ENCODE measurements at regions not wholly inside any gene's neighbourhood (a gene's known extent, or its start where the extent isn't known, plus 50 kb on each side); places are given as distances from the start of the nearest gene placed in this dataset.

DNA sequence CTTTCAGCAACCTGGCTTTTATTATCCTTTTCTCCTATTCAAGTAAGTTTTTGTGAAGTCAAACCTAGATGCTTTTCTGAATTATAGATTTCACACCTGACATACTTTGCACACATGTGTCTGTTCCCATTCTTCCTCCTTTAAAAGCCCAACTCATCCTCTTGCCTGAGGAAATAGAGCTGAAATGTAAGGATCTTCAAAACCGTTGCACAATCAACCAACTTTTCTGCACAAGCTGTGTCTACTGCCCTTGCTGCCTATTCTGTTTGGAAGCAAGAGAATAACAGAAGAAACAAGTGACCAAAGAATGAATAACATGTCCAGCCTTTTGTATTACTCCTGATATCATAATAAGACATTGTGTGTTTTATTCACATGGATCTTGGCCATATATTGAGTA lies 95.1 kb upstream of the ITGA1 start:
- DNase-seq = no peak
- H3K4me1 ChIP-seq = no peaks in the 10 kb centered on the region
- intact Hi-C loops (cut with DNase I) = loop anchor here (5.0 kb wide), 1 partner anchor 225 kb away; no protein-coding TSS in a partner anchor
- no peak overlapping the region for H3K27ac ChIP-seq
- no peak overlapping the region for H3K4me3 ChIP-seq
- H3K9ac ChIP-seq (ENCODE audit: low read depth in 2 of 2, low read length in 2 of 2) = no peak overlapping the region
- H3K36me3 ChIP-seq = no peaks in the 10 kb centered on the region
- no peaks in the 10 kb centered on the region for H3K9me3 ChIP-seq
- no peaks in the 10 kb centered on the region for H3K27me3 ChIP-seq
- TF ChIP-seq, protein P1, sequence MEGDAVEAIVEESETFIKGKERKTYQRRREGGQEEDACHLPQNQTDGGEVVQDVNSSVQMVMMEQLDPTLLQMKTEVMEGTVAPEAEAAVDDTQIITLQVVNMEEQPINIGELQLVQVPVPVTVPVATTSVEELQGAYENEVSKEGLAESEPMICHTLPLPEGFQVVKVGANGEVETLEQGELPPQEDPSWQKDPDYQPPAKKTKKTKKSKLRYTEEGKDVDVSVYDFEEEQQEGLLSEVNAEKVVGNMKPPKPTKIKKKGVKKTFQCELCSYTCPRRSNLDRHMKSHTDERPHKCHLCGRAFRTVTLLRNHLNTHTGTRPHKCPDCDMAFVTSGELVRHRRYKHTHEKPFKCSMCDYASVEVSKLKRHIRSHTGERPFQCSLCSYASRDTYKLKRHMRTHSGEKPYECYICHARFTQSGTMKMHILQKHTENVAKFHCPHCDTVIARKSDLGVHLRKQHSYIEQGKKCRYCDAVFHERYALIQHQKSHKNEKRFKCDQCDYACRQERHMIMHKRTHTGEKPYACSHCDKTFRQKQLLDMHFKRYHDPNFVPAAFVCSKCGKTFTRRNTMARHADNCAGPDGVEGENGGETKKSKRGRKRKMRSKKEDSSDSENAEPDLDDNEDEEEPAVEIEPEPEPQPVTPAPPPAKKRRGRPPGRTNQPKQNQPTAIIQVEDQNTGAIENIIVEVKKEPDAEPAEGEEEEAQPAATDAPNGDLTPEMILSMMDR (IDR thresholded peaks at IDR 0.05) = no peak

DNA sequence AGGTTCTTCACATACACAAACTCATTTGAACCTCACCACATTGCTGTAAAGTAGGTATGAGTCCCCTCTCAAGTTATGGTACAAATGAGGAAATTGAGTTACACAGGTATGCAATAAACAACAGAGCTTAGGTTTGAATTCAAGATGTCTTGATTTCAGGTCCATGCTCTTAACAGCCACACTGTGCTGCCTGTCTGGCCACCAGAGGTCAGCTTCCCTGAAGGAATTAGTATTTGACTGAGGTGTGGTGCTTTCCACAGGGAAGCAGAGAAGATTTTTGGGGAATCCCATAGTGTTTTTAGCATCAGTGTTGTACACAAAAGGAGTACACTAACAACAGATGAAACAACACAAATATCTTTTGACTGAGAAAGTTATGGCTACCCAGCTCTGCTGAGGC lies 94.4 kb upstream of the ITGA1 start:
- no peak overlapping the region for H3K9ac ChIP-seq (ENCODE audit: low read depth in 2 of 2, low read length in 2 of 2)
- intact Hi-C loops (cut with DNase I) = loop anchor here (5.0 kb wide), 1 partner anchor 224 kb away; no protein-coding TSS in a partner anchor
- TF ChIP-seq, protein P1 (IDR thresholded peaks at IDR 0.05) = peak; percentile 53
- no peaks in the 10 kb centered on the region for H3K27me3 ChIP-seq
- DNase-seq = peak; percentile 35
- H3K9me3 ChIP-seq = no peaks in the 10 kb centered on the region
- H3K4me1 ChIP-seq = no peaks in the 10 kb centered on the region
- H3K27ac ChIP-seq = no peak overlapping the region
- H3K4me3 ChIP-seq = no peak overlapping the region
- no peaks in the 10 kb centered on the region for H3K36me3 ChIP-seq

DNA sequence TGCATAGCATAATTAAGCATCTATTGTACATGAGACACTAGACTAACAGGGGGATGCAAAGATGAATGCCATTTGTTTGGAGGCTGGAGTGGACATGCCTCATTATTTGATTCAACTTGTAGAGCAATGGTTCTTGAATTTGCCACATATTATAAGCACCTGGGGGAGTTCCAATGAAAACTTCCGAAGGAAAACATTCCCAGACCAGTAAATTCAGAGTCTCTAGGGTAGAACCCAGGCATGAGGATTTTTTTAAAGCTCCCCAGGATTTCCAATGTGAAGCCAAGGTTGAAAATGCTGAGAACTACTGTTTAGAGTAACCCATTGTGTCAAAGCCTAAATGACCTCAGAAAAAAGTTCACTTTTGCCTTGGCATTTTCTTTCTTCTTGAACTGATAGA lies 93.9 kb upstream of the ITGA1 start:
- TF ChIP-seq, protein P1 (IDR thresholded peaks at IDR 0.05) = no peak
- no peaks in the 10 kb centered on the region for H3K27me3 ChIP-seq

DNA sequence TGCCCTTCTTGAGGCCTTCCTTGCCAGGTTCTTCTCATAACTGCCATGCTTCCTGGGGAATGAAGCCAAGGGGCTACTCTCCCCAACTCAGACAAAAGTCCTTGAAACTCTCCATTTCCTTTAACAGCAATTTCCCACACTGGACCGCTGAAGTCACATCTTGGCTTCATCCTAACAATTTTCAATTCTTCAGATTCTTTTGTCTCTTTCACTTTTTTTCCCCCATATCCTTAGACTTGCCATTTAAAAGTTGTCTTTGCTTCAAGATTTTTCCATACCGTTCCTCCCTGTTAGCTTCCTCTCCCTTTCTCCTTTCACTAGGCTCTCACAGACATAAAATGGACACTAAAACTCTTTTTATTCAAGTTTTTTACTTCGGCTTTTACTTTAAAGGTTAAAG lies 93.1 kb upstream of the ITGA1 start:
- H3K27ac ChIP-seq = no peak overlapping the region
- no peaks in the 10 kb centered on the region for H3K27me3 ChIP-seq

More for the DNA sequence above, 93.9 kb upstream of the ITGA1 start:
- DNase-seq = no peak
- Histone ChIP-seq H3K4me1 (no peaks in the 10 kb centered on the region), H3K36me3 (no peaks in the 10 kb centered on the region), H3K9me3 (no peaks in the 10 kb centered on the region), H3K27ac (no peak overlapping the region), H3K9ac (ENCODE audit: low read depth in 2 of 2, low read length in 2 of 2) (no peak overlapping the region), H3K4me3 (no peak overlapping the region)
- intact Hi-C loops (cut with DNase I) = loop anchor here (5.0 kb wide), 1 partner anchor 223 kb away; no protein-coding TSS in a partner anchor

DNA sequence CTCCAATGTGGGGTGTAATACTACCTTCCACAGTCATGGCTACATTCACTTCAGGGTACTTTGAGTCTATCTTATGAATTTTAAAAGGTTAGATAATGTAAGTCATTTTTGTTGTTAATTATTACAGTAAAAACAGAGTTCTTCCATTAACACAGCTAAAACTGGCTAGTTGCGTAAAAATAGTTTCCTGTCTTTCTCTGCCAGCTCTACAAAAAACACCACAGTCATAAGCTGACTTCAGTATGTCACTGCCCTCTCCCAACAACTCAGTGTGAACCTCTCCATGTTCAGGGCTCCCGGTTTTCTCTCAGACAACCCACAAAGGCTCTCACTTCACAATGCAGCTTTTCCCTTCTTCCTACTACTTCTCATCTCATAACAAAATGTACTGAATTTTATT lies 84.8 kb upstream of the ITGA1 start:
- H3K4me1 ChIP-seq = no peaks in the 10 kb centered on the region
- no peak overlapping the region for H3K4me3 ChIP-seq
- no peak overlapping the region for H3K27ac ChIP-seq
- no peaks in the 10 kb centered on the region for H3K27me3 ChIP-seq
- intact Hi-C loops (cut with DNase I) = no loop called here
- H3K9me3 ChIP-seq = no peaks in the 10 kb centered on the region
- H3K9ac ChIP-seq (ENCODE audit: low read depth in 2 of 2, low read length in 2 of 2) = no peak overlapping the region
- TF ChIP-seq, protein P1 (IDR thresholded peaks at IDR 0.05) = no peak
- no peaks in the 10 kb centered on the region for H3K36me3 ChIP-seq
- no peak for DNase-seq

More for the DNA sequence above, 93.1 kb upstream of the ITGA1 start:
- DNase-seq = no peak
- Histone ChIP-seq H3K9ac (ENCODE audit: low read depth in 2 of 2, low read length in 2 of 2) (no peak overlapping the region), H3K4me1 (no peaks in the 10 kb centered on the region), H3K4me3 (no peak overlapping the region), H3K9me3 (no peaks in the 10 kb centered on the region), H3K36me3 (no peaks in the 10 kb centered on the region)
- intact Hi-C loops (cut with DNase I) = loop anchor here (5.0 kb wide), 1 partner anchor 223 kb away; no protein-coding TSS in a partner anchor
- TF ChIP-seq, protein P1 (IDR thresholded peaks at IDR 0.05) = no peak

All from colonic mucosa (tissue), 4 donors.